ENCODE measurements at regions not wholly inside any gene's neighbourhood (a gene's known extent, or its start where the extent isn't known, plus 50 kb on each side); places are given as distances from the start of the nearest gene placed in this dataset.
"Not testable (repeated sequence)": the region's sequence is repeated elsewhere in the genome, so short reads cannot be mapped to it uniquely, and the experiment has no call there.

- DNase-seq (no peak), ATAC-seq (no peak)
- no peaks in the 10 kb centered on the region for H3K4me1 ChIP-seq
- TF ChIP-seq CTCF (IDR thresholded peaks at IDR 0.05) = no peak
- intact Hi-C loops (cut with DNase I) = no loop called here
- H3K4me3 ChIP-seq = no peak overlapping the region
- no peak overlapping the region for H3K27ac ChIP-seq
- H3K27me3 ChIP-seq = no peaks in the 10 kb centered on the region
- no peaks in the 10 kb centered on the region for H3K36me3 ChIP-seq
- no peaks in the 10 kb centered on the region for H3K9me3 ChIP-seq
These were observed 111.8 kb upstream of the KLHL13 start for GRCh38 chrX:118228456-118228855.

- TF ChIP-seq CTCF (IDR thresholded peaks at IDR 0.05) = no peak
- Histone ChIP-seq H3K36me3 (no peaks in the 10 kb centered on the region), H3K4me1 (no peaks in the 10 kb centered on the region), H3K27me3 (no peaks in the 10 kb centered on the region), H3K27ac (no peak overlapping the region), H3K9me3 (no peaks in the 10 kb centered on the region), H3K4me3 (no peak overlapping the region)
- DNase-seq (no peak), ATAC-seq (no peak)
- intact Hi-C loops (cut with DNase I) = no loop called here
These were observed 114.4 kb upstream of the WDR44 start for GRCh38 chrX:118231464-118231863.

- H3K9me3 ChIP-seq = no peaks in the 10 kb centered on the region
These were observed 106.6 kb upstream of the WDR44 start for GRCh38 chrX:118239178-118239870.

GRCh38 chrX:118239913-118240698, 105.8 kb upstream of the WDR44 start:
- intact Hi-C loops (cut with DNase I) = no loop called here
- no peaks in the 10 kb centered on the region for H3K4me1 ChIP-seq
- ATAC-seq (no peak), DNase-seq (no peak)
- no peaks in the 10 kb centered on the region for H3K27me3 ChIP-seq
- H3K9me3 ChIP-seq = no peaks in the 10 kb centered on the region
- H3K36me3 ChIP-seq = no peaks in the 10 kb centered on the region
- H3K27ac ChIP-seq = no peak overlapping the region
- no peak for TF ChIP-seq CTCF (IDR thresholded peaks at IDR 0.05)
- H3K4me3 ChIP-seq = no peak overlapping the region

More at GRCh38 chrX:118239178-118239870, 106.6 kb upstream of the WDR44 start:
- TF ChIP-seq CTCF (IDR thresholded peaks at IDR 0.05) = no peak
- intact Hi-C loops (cut with DNase I) = no loop called here
- Histone ChIP-seq H3K4me1 (no peaks in the 10 kb centered on the region), H3K27ac (no peak overlapping the region), H3K36me3 (no peaks in the 10 kb centered on the region), H3K4me3 (no peak overlapping the region), H3K27me3 (no peaks in the 10 kb centered on the region)
- DNase-seq = no peak
- no peak for ATAC-seq

- H3K9me3 ChIP-seq; ATAC-seq; DNase-seq; H3K4me1 ChIP-seq; H3K4me3 ChIP-seq; H3K36me3 ChIP-seq; H3K27me3 ChIP-seq; H3K27ac ChIP-seq; intact Hi-C loops (cut with DNase I): not testable (repeated sequence)
These were observed 98.9 kb upstream of the WDR44 start for GRCh38 chrX:118246961-118247360.

- DNase-seq (no peak), ATAC-seq (no peak)
- TF ChIP-seq CTCF (IDR thresholded peaks at IDR 0.05) = no peak
- Histone ChIP-seq H3K36me3 (no peaks in the 10 kb centered on the region), H3K4me3 (no peak overlapping the region), H3K4me1 (no peaks in the 10 kb centered on the region), H3K9me3 (no peaks in the 10 kb centered on the region), H3K27ac (no peak overlapping the region), H3K27me3 (no peaks in the 10 kb centered on the region)
- intact Hi-C loops (cut with DNase I) = no loop called here
These were observed 96.8 kb upstream of the WDR44 start for GRCh38 chrX:118249146-118249545.

Data from upper lobe of right lung (tissue), 1 donor.